Glomerular visceral epithelial cell (primary cell): ENCODE measurements at regions not wholly inside any gene's neighbourhood (a gene's known extent, or its start where the extent isn't known, plus 50 kb on each side); places are given as distances from the start of the nearest gene placed in this dataset.

ENCODE experiments used
- DNase-seq: peaks from one replicate; pipeline ENCODE4 v3.0.0-alpha.2; 2016; ENCODE audit errors: extremely low spot score

GRCh38 chr12:16415155-16415554 is 67.7 kb downstream of the MGST1 start:
- DNase-seq: no peak

DNA sequence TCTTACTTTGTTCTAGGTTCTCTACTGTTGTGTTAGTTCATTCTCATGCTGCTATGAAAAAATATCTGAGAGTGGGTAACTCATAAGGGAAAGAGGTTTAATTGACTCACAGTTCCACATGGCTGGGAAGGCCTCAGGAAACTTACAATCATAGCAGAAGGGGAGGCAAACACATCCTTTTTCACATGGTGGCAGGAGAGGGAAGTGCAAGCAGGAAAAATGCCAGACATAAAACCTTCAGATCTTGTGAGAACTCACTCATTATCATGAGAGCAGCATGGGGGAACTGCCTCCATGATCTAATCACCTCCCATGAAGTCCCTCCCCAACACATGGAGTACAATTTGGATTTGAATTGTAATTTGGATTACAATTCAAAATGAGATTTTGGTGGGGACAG is 69.6 kb downstream of the MGST1 start:
- no peak for DNase-seq

DNA sequence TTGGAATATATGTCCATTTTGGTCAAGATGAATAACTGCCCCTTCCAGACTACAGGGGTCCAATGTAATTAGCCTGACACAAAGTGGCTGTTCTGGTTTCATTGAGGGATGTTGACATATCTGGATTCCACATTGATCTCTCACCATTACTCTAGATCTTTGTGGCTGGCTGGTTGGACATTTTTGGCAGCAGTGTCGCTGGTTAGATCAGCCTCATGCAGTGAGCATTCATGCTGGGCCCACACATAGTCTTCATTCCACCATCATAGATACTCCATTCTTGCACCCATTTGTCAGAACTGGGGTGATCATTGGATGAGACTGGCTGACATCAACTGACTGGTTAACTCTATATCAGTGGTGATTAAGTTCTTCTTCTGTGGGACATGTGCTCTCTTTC is 74.4 kb downstream of the MGST1 start:
- DNase-seq: no peak

DNA sequence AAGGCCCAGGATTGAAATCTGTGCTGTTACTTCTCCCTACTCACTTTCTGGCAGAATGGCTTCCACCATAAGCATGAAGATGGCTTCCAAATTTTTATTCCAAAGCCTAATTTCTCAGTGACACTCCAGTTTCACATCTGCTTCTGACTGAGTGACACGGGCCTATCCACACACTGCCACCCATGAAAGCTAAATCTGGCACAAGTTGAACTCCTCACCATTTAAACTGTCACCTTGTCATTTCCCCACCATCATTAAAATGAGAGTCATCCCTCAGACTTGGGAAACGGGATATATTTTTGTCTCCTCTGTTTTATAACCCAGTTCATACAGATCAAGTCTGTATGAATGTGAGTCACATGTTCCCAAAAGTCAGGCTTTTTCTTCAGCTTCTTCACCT is 77.1 kb downstream of the MGST1 start:
- no peak for DNase-seq

DNA sequence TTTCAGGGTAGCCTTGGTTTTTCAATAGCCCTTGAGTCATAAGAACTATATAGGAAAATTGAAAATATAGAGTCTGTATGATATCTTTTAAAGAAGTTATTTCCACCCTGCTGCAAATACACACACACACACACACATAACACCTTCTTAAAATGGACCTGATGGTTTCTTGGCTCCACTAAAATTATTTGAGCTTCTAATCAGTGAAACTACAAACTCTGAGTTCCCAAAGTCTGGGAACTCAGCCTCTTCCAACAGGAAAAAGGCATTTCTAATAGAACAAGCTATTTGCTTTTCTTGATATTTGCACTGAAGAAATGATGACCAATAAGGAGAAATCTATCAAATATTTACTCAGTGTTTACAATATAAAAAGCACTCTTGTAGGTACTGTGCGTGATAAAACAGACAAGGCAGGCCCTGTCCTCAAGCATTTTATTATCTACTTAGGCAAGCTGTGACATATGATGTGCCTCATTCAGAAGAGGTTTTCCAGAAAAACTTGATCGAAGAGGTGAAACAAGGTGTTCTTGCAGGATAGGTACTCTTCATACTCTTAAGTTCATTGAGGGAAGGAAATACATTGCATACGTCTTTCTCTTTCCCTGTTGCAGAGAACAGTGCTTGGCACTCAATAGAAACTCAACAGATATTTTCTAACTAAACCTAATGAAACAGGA is 88.6 kb downstream of the MGST1 start:
- no peak for DNase-seq

GRCh38 chr12:16437281-16437816 is 89.9 kb downstream of the MGST1 start:
- DNase-seq: peak; percentile 5

DNA sequence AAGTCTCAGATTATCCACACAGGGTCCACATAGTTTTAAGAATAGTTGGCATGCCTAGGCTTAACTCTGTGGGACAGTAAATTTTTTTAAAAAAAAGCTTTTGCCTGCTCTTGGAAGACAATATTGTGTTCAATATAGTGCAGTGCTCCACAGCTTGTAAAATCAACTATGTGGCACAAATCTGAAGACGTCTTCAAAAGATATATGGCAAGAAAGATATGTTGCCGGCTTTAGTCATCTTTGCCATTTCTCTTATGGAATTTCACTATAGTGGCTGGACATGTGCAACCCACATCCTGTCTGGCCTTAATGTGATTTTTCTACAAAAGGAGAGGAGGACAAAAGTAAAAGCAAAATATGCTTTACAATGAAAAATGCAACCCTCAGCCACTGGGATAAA is 90.5 kb downstream of the MGST1 start:
- no peak for DNase-seq

DNA sequence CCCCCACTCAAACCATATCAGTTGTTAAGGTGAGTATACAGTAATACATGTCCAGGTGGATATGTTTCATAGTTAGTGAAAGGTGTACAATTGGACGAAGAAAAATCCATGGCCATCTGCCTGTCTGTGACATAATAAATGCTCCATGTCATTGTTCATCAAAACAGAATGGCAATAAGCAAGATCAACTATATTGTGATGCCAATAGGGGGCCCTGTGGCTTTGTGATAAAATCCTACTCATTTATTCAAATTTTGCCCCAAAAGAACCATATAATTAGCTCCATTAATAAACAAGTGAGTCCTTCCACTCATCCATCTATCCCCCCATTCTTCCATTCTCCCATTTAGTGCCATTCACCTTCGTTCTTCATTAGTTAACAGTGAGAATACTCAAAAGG is 102.0 kb downstream of the MGST1 start:
- DNase-seq: no peak

GRCh38 chr12:16453319-16453718 is 105.9 kb downstream of the MGST1 start:
- no peak for DNase-seq

DNA sequence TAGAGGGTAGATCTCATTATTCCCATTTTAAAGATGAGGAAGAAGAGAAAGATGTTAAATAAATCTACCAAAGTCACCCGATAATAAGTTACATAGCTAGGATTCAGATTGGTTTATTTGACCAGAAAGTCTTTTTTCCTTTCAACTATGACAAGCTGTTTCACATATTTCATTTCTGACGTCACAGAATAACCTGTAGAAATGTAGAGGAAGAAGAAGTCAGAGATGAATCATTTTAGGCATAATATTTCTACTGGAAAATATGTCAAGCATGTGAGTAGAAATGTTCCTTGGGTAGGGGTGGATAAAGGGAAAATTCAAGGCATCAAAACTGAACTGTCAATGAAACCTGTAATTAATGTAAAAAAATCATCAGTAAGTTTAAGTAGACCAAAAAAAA is 107.0 kb downstream of the MGST1 start:
- DNase-seq: no peak

GRCh38 chr12:16458521-16459078 is 111.2 kb downstream of the MGST1 start:
- DNase-seq: no peak

DNA sequence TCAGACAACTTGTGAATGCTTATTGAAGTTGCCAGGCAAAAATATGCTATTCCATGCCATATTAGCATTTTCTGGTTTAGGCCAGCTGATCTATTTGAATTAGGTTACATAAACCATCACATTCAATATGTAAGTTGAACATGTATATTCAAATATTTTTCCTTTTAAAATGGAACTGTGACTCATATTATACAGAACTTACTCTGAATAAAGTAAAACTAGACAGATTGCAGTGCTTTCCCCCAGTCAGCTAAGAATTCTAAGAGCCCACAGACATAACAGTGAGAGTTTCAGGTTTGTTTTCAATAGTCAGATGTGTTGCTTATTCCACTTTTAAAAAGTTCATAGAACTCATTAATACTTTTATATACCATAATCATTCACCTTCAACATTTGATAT is 119.8 kb downstream of the MGST1 start:
- no peak for DNase-seq

- DNase-seq: no peak
These were observed 125.2 kb downstream of the MGST1 start for GRCh38 chr12:16472631-16473030.

GRCh38 chr12:16473610-16474326 is 126.3 kb downstream of the MGST1 start:
- no peak for DNase-seq

- no peak for DNase-seq
These were observed 127.4 kb downstream of the MGST1 start for GRCh38 chr12:16474801-16475200.

GRCh38 chr12:16475521-16475920 is 128.1 kb downstream of the MGST1 start:
- no peak for DNase-seq

- DNase-seq: no peak
These were observed 123.2 kb downstream of the LMO3 start for GRCh38 chr12:16482726-16483125.

DNA sequence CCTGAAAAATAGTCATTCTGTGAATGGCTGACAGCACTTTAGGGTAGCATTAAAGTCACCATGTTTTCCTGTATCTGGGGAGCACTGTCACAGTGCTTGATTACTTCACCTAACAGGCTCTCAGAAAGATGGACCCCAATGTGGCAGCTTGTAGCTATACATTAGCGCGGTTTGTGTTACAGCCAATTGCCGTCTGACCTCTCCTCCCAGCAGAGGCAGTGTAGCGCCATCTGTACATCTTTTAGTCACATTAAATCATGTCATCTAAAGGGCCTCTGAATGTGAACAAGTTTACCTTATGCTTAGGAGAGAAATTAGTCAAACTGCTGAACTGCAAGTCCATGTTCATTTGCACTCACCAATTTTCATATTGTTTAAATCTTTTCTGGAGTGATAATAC is 113.7 kb downstream of the LMO3 start:
- no peak for DNase-seq

- DNase-seq: no peak
These were observed 112.9 kb downstream of the LMO3 start for GRCh38 chr12:16492820-16493797.

- DNase-seq: no peak
These were observed 110.8 kb downstream of the LMO3 start for GRCh38 chr12:16495196-16495595.
